ENCODE measurements at regions not wholly inside any gene's neighbourhood (a gene's known extent, or its start where the extent isn't known, plus 50 kb on each side); places are given as distances from the start of the nearest gene placed in this dataset.

DNA sequence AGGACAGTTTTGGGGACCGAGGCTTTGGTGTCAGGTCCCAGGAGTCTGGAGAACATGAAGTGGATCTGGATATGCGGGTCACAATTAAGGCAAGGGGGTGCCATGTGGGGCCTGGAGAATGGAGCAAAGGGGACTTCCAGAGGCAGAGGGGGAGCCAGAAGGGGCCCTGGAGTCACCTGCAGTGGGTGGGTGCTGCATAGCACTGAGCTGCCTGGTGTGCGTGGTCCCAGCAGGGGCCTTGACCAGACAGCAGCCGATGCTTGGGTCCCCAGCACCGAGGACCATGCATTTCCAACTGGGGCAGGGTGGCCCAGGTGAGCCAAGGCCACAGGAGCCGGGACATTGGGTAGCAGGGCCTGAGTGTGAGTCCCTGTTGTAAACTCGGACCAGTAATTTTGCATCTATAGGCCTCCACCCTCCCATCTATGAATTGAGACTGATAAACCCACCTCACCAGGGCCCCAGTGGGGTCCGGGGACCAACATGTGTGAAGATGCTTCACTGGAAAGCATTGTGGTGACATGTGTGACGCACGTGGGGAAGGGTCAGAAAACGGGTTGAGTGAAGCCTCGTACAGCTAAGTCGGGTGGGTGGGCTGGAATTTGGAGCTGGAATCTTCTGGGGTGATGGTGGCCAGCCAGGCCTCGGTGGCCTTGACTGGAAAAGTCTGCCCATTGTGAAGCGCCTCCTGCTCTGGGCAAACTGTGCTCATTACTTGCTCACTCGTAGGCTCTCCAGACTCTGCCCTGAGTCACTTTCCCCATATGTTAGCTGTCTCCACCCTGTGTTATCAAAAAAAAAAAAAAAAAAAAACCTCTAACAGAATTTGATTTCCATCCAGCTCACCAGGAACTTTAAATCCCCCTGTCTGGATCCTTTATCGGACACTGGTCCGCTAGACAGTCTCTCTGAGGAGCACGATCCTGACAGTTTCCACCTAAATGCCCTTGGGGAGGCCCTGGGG lies 90.5 kb upstream of the ZNF469 start:
- no peak for DNase-seq

- no peak for DNase-seq
These were observed 89.7 kb upstream of the ZNF469 start for GRCh38 chr16:88293097-88293496.

DNA sequence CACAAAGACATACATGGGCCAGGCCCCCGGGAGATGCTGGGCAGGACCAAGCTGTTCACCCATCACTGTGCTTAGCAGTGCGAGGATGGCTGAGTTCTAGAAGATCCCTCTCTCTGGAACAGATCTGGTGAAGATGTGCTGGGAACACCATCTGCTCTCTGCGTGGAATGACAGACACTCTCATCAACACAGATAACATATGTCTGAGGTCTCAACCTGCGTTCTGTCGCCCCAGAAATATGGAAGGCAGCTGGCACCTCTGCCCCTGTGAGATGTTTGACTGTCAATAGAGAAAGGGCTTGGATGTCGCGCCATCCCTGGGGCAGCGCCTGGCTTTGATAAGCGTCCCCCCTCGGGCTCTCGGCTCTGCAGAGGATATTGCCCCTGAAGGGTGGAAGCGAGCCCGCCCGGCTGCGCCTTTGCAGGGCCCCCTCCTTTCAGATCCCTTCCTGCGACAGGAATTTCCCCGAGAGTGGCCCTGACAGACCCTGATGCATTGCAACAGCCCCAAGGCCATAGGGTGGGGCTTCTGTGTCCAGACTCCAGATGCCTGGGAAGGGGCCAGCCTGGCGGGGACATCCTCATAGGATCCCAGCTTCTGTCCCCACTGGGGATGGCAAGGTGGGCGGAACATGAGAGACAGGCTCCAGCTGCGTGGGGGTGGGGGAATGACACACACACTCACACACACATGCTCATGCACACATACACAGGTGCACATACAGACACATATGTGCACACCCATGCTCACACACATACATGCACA lies 86.9 kb upstream of the ZNF469 start:
- no peak for DNase-seq

GRCh38 chr16:88296437-88297177 lies 86.2 kb upstream of the ZNF469 start:
- DNase-seq, result no peak

- DNase-seq, result no peak
These were observed 85.5 kb upstream of the ZNF469 start for GRCh38 chr16:88297178-88297720.

GRCh38 chr16:88298181-88298832 lies 84.5 kb upstream of the ZNF469 start:
- no peak for DNase-seq

DNA sequence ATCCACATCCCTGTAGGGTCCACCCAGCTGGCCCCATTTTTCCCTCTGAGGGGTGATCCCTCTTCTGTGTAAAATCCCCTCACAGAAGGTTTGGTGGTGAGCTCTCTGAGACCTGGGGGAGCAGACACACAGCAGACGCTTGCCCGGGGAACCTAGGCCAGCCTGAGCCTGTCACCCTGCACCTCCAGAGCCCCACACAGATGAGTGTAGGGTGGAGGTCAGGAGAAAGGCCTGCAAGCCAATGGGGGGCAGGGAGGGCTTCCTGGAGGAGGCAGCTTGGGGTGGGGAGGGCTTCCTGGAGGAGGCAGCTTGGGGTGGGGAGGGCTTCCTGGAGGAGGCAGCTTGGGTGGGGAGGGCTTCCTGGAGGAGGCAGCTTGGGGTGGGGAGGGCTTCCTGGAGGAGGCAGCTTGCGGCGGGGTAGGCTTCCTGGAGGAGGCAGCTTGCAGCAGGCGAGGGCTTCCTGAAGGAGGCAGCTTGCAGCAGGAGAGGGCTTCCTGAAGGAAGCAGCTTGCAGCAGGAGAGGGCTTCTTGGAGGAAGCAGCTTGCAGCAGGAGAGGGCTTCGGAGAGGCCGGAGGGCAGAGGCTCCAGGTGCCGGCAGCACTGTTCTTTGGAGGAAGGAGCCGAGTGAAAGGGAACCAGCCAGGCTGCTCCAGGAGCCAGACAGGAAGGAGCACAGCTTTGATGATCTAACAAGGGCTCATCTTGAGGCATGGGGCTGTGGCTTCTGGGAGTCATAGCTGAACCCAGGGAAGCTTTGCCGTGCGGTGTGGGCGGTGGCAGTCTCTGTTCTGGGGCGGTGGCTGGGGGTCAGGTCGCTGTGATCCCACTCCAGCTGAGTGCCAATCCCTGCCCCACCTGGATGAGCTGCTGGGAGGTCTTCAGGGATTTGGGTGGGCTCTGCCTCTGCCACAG lies 83.7 kb upstream of the ZNF469 start:
- DNase-seq, result no peak

GRCh38 chr16:88299751-88300462 lies 82.9 kb upstream of the ZNF469 start:
- no peak for DNase-seq

DNA sequence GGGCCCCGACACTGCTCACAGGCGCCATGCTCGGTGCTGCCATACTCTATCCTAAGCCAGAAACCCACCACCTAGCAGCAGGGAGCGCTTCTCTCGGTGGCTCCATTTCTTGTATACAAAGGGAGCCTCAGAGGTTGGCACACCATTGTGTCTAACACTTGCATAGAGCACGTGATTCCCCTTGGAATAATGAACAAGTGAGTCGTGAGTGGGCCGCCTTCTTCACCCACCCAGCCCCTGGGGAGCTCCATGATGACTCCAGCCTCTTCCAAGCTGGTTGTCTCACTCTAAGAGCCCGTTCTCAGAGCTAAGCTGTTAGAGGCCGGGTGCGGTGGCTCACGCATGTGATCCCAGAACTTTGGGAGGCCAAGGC lies 82.3 kb upstream of the ZNF469 start:
- DNase-seq, result no peak

- DNase-seq, result no peak
These were observed 81.3 kb upstream of the ZNF469 start for GRCh38 chr16:88301431-88301830.

GRCh38 chr16:88301886-88302285 lies 80.9 kb upstream of the ZNF469 start:
- DNase-seq, result no peak

- no peak for DNase-seq
These were observed 80.1 kb upstream of the ZNF469 start for GRCh38 chr16:88302666-88303065.

GRCh38 chr16:88303405-88303804 lies 79.4 kb upstream of the ZNF469 start:
- no peak for DNase-seq

DNA sequence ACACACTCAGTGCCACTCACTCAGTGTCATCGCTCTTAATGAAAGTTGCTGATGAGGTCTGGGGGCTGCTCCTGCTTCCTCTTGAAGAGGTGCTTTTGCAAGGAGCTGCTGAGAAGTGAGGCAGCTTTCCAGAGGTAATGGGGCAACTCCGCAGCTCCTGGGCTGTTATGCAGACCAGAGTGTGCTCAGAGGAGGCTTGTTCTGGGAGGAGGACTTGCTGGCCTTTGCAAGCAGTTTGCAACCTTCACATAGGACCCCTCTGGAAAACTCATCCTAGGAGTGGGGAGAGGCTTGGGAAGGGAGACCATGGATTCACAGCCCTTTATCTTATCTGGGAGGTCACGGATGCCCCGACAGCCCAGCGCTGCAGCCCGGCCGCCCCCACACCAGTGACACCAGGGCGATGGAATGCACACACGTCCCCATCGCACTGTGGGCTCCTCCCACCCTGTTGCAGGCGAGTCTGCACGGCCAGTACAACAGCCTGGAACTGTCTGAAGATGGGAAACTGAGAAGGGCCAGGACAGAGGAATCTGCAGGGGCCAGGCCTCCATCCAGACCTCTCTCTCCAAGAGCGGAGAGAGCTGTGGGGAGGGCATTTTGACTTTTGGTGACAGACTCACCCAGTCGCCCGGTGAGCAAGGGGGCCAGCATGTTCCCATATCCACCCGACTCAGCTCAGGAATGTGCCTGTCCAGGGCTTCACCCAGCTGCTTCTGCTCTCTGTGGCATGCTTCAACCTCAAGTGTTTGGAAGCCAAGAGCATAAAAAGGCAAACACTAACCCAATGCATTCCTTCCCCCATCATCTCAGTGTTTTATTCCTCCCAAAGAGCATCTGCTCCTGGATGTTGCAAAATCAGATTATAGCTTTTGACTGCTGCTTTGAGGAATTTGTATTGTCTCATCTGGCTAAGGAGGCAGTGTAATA lies 78.6 kb upstream of the ZNF469 start:
- no peak for DNase-seq

DNA sequence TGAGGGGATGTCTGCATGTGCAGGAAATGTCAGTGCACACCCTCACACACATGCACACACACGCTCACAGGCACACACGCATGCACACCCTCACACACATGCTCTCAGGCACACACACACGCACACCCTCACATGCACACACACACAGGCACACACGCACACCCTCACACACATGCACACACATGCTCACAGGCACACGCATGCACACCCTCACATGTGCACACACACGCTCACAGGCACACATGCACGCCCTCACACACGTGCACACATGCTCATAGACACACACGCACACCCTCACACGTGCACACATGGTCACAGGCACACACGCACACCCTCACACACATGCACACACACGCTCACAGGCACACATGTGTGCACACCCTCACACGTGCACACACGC lies 77.6 kb upstream of the ZNF469 start:
- no peak for DNase-seq

- DNase-seq, result no peak
These were observed 76.3 kb upstream of the ZNF469 start for GRCh38 chr16:88306411-88306810.

- DNase-seq, result no peak
These were observed 75.8 kb upstream of the ZNF469 start for GRCh38 chr16:88306860-88307545.

- no peak for DNase-seq
These were observed 74.2 kb upstream of the ZNF469 start for GRCh38 chr16:88308441-88309173.
